Cardiac fibroblast (primary cell): ENCODE measurements at regions not wholly inside any gene's neighbourhood (a gene's known extent, or its start where the extent isn't known, plus 50 kb on each side); places are given as distances from the start of the nearest gene placed in this dataset.

Experiments
- DNase-seq, 2 donors: peaks; one replicate each; pipeline versions ENCODE4 v3.0.0 to v3.0.0-alpha.2; 2010; ENCODE audit warnings: low read depth in 2 of 2
- H3K4me3 ChIP-seq, 2 donors: replicated peaks in 1 of 2; 1 replicate in 1 of 2; 2 replicates in 1 of 2; pipeline ENCODE4 v1.5.1; 2011; ENCODE audit warnings: low read depth in 2 of 2, low read length in 2 of 2, mild to moderate bottlenecking in 2 of 2, moderate library complexity in 1 of 2
- CTCF ChIP-seq: IDR thresholded peaks from one replicate; pipeline ENCODE4 v1.5.1; 2011; ENCODE audit warnings: low read depth, mild to moderate bottlenecking, low read length, inconsistent platforms

GRCh38 chr6:90793771-90794170 is 206.9 kb upstream of the MAP3K7 start:
- no peak for DNase-seq
- TF ChIP-seq CTCF: no peak
- H3K4me3 ChIP-seq: no peak overlapping the region

GRCh38 chr6:90790696-90791095 is 203.8 kb upstream of the MAP3K7 start:
- TF ChIP-seq CTCF: no peak
- peak; percentile 44 to 77 for DNase-seq
- H3K4me3 ChIP-seq: no peak overlapping the region

GRCh38 chr6:90790058-90790457 is 203.2 kb upstream of the MAP3K7 start:
- TF ChIP-seq CTCF: no peak
- DNase-seq: peak in 1 of 2 donors; percentile 2
- H3K4me3 ChIP-seq: no peak overlapping the region

GRCh38 chr6:90788781-90789180 is 201.9 kb upstream of the MAP3K7 start:
- DNase-seq: no peak
- TF ChIP-seq CTCF: no peak
- H3K4me3 ChIP-seq: no peak overlapping the region

GRCh38 chr6:90787446-90787845 is 200.6 kb upstream of the MAP3K7 start:
- DNase-seq: no peak
- TF ChIP-seq CTCF: no peak
- H3K4me3 ChIP-seq: no peak overlapping the region

GRCh38 chr6:90780778-90781177 is 193.9 kb upstream of the MAP3K7 start:
- no peak for TF ChIP-seq CTCF
- DNase-seq: no peak
- no peak overlapping the region for H3K4me3 ChIP-seq

- H3K4me3 ChIP-seq: no peak overlapping the region
- TF ChIP-seq CTCF: no peak
- no peak for DNase-seq
Measured at GRCh38 chr6:90780141-90780540, 193.3 kb upstream of the MAP3K7 start.
